ENCODE measurements at regions not wholly inside any gene's neighbourhood (a gene's known extent, or its start where the extent isn't known, plus 50 kb on each side); places are given as distances from the start of the nearest gene placed in this dataset.

- Histone ChIP-seq H3K4me3 (no peak overlapping the region), H3K4me1 (peaks cover 0 to 19% (median 0%) of the 10 kb centered on the region in 9 donors), H3K27me3 (no peaks in the 10 kb centered on the region), H3K36me3 (no peaks in the 10 kb centered on the region), H3K9me3 (no peaks in the 10 kb centered on the region), H3K27ac (no peak overlapping the region)
- WGBS, 2 donors, result 87 to 89% methylated on average over 6 of the region's 6 CpGs
- no peak for ATAC-seq
- TF ChIP-seq, protein P1, sequence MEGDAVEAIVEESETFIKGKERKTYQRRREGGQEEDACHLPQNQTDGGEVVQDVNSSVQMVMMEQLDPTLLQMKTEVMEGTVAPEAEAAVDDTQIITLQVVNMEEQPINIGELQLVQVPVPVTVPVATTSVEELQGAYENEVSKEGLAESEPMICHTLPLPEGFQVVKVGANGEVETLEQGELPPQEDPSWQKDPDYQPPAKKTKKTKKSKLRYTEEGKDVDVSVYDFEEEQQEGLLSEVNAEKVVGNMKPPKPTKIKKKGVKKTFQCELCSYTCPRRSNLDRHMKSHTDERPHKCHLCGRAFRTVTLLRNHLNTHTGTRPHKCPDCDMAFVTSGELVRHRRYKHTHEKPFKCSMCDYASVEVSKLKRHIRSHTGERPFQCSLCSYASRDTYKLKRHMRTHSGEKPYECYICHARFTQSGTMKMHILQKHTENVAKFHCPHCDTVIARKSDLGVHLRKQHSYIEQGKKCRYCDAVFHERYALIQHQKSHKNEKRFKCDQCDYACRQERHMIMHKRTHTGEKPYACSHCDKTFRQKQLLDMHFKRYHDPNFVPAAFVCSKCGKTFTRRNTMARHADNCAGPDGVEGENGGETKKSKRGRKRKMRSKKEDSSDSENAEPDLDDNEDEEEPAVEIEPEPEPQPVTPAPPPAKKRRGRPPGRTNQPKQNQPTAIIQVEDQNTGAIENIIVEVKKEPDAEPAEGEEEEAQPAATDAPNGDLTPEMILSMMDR (IDR thresholded peaks at IDR 0.05), result no peak
- DNase-seq, result no peak
- intact Hi-C loops (cut with DNase I), result no loop called here
These were observed 353.0 kb upstream of the KLF4 start for GRCh38 chr9:107842530-107842929.

- peaks cover 0 to 14% (median 0%) of the 10 kb centered on the region in 9 donors for H3K4me1 ChIP-seq
- H3K4me3 ChIP-seq, result no peak overlapping the region
- WGBS, 2 donors, result 81 to 92% methylated on average over 2 of the region's 2 CpGs
- intact Hi-C loops (cut with DNase I), result no loop called here
- ATAC-seq (no peak), DNase-seq (no peak)
- H3K27ac ChIP-seq, result no peak overlapping the region
- TF ChIP-seq, protein P1 (IDR thresholded peaks at IDR 0.05), result no peak
- H3K36me3 ChIP-seq, result no peaks in the 10 kb centered on the region
- no peaks in the 10 kb centered on the region for H3K27me3 ChIP-seq
- no peaks in the 10 kb centered on the region for H3K9me3 ChIP-seq
These were observed 351.5 kb upstream of the KLF4 start for GRCh38 chr9:107841076-107841475.

DNA sequence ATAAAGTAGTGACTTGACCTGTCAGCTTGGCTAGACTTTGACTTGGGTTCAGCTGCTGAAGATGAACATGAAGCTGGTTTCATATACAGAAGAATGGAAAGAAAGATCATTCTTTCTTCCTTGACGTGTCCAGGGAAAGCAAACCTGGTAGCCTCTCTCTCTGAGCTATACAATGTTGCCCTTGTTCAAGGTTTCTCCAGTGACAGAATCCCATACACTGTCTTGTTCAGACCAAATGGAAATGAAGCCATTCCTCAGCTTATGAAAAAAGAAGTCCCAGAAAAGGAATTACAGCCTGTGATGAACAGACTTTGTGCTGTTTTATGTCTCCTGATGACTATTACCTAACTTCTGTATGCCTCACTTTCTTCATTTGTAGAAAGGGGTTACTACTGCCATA lies 349.8 kb upstream of the KLF4 start:
- DNase-seq (no peak), ATAC-seq (no peak)
- Histone ChIP-seq H3K27me3 (no peaks in the 10 kb centered on the region), H3K27ac (no peak overlapping the region), H3K36me3 (no peaks in the 10 kb centered on the region), H3K9me3 (no peaks in the 10 kb centered on the region), H3K4me3 (no peak overlapping the region), H3K4me1 (peaks cover 0 to 14% (median 0%) of the 10 kb centered on the region in 9 donors)
- intact Hi-C loops (cut with DNase I), result loop anchor here in 1 of 10 donors (10.0 kb wide), 1 partner anchor 255 kb away; no protein-coding TSS in a partner anchor
- 83 to 93% methylated on average over 1 of the region's 1 CpG for WGBS, 2 donors
- TF ChIP-seq, protein P1 (IDR thresholded peaks at IDR 0.05), result no peak

GRCh38 chr9:107838766-107839165 lies 349.2 kb upstream of the KLF4 start:
- TF ChIP-seq, protein P1 (IDR thresholded peaks at IDR 0.05), result no peak
- no peak for ATAC-seq

More at GRCh38 chr9:107838766-107839165, 349.2 kb upstream of the KLF4 start:
- Histone ChIP-seq H3K27me3 (no peaks in the 10 kb centered on the region), H3K4me1 (peaks cover 0 to 14% (median 0%) of the 10 kb centered on the region in 9 donors), H3K9me3 (no peaks in the 10 kb centered on the region), H3K27ac (no peak overlapping the region), H3K36me3 (no peaks in the 10 kb centered on the region), H3K4me3 (no peak overlapping the region)
- 86 to 91% methylated on average over 1 of the region's 1 CpG for WGBS, 2 donors
- DNase-seq, result no peak
- intact Hi-C loops (cut with DNase I), result loop anchor here in 1 of 10 donors (10.0 kb wide), 1 partner anchor 256 kb away; no protein-coding TSS in a partner anchor

Data from heart right ventricle (tissue), 16 donors.